ENCODE measurements at regions not wholly inside any gene's neighbourhood (a gene's known extent, or its start where the extent isn't known, plus 50 kb on each side); places are given as distances from the start of the nearest gene placed in this dataset.

DNA sequence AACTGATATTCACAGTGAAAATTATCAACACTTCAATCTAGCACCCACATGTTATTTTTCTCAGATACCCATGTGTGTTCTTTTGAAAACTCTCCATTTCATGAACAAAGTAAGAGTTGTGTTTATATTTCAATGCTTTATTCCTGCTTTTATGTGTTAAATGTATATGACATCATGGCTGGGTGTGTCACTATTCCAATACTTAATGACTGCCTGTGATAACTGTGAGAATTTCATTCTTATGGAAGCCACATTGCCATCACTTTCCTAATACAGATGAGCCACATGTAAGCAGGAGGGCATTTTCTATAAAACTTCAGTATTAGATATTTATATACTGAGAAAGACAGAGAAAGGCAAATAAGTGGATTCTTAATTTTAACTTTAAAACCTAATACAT is 100.4 kb upstream of the FIGN start:
- TF ChIP-seq POLR2A (IDR thresholded peaks at IDR 0.05) (no peak), POLR2AphosphoS5 (IDR thresholded peaks at IDR 0.05) (no peak), EP300 (IDR thresholded peaks at IDR 0.05) (no peak)
- TF ChIP-seq, protein P1, sequence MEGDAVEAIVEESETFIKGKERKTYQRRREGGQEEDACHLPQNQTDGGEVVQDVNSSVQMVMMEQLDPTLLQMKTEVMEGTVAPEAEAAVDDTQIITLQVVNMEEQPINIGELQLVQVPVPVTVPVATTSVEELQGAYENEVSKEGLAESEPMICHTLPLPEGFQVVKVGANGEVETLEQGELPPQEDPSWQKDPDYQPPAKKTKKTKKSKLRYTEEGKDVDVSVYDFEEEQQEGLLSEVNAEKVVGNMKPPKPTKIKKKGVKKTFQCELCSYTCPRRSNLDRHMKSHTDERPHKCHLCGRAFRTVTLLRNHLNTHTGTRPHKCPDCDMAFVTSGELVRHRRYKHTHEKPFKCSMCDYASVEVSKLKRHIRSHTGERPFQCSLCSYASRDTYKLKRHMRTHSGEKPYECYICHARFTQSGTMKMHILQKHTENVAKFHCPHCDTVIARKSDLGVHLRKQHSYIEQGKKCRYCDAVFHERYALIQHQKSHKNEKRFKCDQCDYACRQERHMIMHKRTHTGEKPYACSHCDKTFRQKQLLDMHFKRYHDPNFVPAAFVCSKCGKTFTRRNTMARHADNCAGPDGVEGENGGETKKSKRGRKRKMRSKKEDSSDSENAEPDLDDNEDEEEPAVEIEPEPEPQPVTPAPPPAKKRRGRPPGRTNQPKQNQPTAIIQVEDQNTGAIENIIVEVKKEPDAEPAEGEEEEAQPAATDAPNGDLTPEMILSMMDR (IDR thresholded peaks at IDR 0.05) = no peak

Data from gastroesophageal sphincter (tissue), 3 donors.